K562 (cell line): ENCODE measurements at regions not wholly inside any gene's neighbourhood (a gene's known extent, or its start where the extent isn't known, plus 50 kb on each side); places are given as distances from the start of the nearest gene placed in this dataset.

Experiments
- BHLHE40 ChIP-seq: IDR thresholded peaks from 2 replicates; pipeline ENCODE4 v1.6.1; 2011; ENCODE audit warnings: low read length, improper control_type of control experiment
- CEBPB ChIP-seq: fragments of 450-650 bp; IDR thresholded peaks from 2 replicates; pipeline ENCODE4 v1.6.1; 2016; ENCODE audit warnings: missing genetic modification characterization, missing compliant biosample characterization
- CREM ChIP-seq: IDR thresholded peaks from 2 replicates; pipeline ENCODE4 v1.6.1; 2014; ENCODE audit warnings: antibody characterized with exemption, low read depth
- EGR1 ChIP-seq: fragments of 450-650 bp; conservative IDR thresholded peaks from 2 replicates; pipeline ENCODE4 v1.6.1; 2017; ENCODE audit warnings: mild to moderate bottlenecking
- MEF2A ChIP-seq: IDR thresholded peaks from 2 replicates; pipeline ENCODE4 v1.6.1; 2011; ENCODE audit warnings: low read depth, mild to moderate bottlenecking, low read length, moderate library complexity; ENCODE audit not compliant: control insufficient read depth
- POLR2A ChIP-seq: fragments of 450-650 bp; conservative IDR thresholded peaks from 2 replicates; pipeline ENCODE4 v1.6.1; 2016
- POLR2AphosphoS5 ChIP-seq: IDR thresholded peaks from 2 replicates; pipeline ENCODE4 v1.6.1; 2011; ENCODE audit warnings: mild to moderate bottlenecking, low read depth, low read length, moderate library complexity; ENCODE audit not compliant: control insufficient read depth, insufficient read depth
- SMARCA4 ChIP-seq: fragments of 450-650 bp; IDR thresholded peaks from 2 replicates; pipeline ENCODE4 v1.6.1; 2016
- TF ChIP-seq, protein P1 (sequence below): fragments of 450-650 bp; formaldehyde crosslinking; IDR thresholded peaks from 2 replicates; pipeline ENCODE4 v1.4.0; 2020; ENCODE audit warnings: mild to moderate bottlenecking, mixed read lengths
- TF ChIP-seq, protein P2 (sequence below): sonication (generic); formaldehyde crosslinking; IDR thresholded peaks from 2 replicates; pipeline ENCODE4 v1.8.1; 2023; ENCODE audit warnings: mild to moderate bottlenecking, missing genetic modification reagents
- TF ChIP-seq, protein P3 (sequence below): fragments of 450-650 bp; formaldehyde crosslinking; IDR thresholded peaks from 2 replicates; pipeline ENCODE4 v1.4.0; 2020; ENCODE audit warnings: mild to moderate bottlenecking, moderate library complexity
- TF ChIP-seq, protein P4 (sequence below), 3 experiments: IDR thresholded peaks in 2 of 3; conservative IDR thresholded peaks in 1 of 3; 2 replicates each; pipeline ENCODE4 v1.5.1; 2011 to 2012; ENCODE audit warnings: low read length in 3 of 3, mild to moderate bottlenecking in 3 of 3, control low read depth in 2 of 3, improper control_type of control experiment in 1 of 3, inconsistent platforms in 1 of 3, low read depth in 1 of 3, mixed read lengths in 1 of 3, moderate library complexity in 1 of 3; ENCODE audit not compliant: insufficient read depth in 2 of 3
- TF ChIP-seq, protein P5 (sequence below): sonication (generic); formaldehyde crosslinking; IDR thresholded peaks from 2 replicates; pipeline ENCODE4 v1.5.0; 2020; ENCODE audit warnings: missing genetic modification reagents

DNA sequence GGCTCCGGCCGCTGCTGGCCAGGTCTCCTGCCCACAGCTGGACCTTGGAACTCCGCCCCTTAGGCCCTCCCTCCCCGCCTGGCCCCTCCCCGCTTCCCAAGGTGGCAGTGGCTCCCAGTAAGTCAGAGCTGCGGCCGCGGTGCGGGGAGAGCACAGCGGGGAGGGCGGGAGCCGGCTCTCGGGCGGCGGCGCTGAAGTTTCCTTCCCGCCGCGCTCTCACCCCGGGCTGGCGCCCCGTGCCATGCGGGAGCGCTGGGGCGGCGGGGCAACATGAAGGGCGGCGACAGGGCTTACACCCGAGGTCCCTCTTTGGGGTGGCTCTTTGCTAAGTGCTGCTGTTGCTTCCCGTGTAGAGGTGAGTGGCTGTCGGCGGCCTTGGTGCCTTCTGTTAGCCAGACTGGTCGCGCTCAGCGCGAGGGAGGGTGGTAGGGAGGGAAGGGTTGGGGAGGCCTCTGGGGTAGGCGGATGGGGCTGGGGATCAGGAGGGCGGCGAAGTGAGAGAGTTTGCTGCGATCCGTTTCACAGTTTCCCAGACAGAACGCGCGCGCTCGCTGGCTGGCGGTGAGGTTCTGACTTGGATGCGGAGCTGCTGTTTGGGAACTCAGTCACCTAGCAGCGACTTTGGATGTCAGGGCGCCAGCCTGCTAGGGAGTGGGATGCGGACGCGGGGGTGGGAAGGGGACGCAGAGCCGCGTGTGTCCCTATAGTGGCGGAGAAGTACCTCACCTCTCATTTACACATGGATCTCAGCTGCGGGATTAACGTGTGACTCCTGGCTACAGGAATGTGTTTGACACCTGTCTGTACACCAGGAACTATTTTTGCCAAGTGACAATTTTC lies 145.5 kb upstream of the UMPS start:
- no peak for TF ChIP-seq POLR2AphosphoS5
- TF ChIP-seq, protein P1, sequence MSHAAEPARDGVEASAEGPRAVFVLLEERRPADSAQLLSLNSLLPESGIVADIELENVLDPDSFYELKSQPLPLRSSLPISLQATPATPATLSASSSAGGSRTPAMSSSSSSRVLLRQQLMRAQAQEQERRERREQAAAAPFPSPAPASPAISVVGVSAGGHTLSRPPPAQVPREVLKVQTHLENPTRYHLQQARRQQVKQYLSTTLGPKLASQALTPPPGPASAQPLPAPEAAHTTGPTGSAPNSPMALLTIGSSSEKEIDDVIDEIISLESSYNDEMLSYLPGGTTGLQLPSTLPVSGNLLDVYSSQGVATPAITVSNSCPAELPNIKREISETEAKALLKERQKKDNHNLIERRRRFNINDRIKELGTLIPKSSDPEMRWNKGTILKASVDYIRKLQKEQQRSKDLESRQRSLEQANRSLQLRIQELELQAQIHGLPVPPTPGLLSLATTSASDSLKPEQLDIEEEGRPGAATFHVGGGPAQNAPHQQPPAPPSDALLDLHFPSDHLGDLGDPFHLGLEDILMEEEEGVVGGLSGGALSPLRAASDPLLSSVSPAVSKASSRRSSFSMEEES (CRISPR knock-in tag) = no peak
- no peak for TF ChIP-seq MEF2A
- TF ChIP-seq CEBPB (tag) = no peak
- no peak for TF ChIP-seq CREM
- TF ChIP-seq, protein P2, sequence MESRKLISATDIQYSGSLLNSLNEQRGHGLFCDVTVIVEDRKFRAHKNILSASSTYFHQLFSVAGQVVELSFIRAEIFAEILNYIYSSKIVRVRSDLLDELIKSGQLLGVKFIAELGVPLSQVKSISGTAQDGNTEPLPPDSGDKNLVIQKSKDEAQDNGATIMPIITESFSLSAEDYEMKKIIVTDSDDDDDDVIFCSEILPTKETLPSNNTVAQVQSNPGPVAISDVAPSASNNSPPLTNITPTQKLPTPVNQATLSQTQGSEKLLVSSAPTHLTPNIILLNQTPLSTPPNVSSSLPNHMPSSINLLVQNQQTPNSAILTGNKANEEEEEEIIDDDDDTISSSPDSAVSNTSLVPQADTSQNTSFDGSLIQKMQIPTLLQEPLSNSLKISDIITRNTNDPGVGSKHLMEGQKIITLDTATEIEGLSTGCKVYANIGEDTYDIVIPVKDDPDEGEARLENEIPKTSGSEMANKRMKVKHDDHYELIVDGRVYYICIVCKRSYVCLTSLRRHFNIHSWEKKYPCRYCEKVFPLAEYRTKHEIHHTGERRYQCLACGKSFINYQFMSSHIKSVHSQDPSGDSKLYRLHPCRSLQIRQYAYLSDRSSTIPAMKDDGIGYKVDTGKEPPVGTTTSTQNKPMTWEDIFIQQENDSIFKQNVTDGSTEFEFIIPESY (CRISPR knock-in tag) = peak; percentile 63; the same call in 1 of the 2 replicates
- no peak for TF ChIP-seq SMARCA4
- TF ChIP-seq, protein P3, sequence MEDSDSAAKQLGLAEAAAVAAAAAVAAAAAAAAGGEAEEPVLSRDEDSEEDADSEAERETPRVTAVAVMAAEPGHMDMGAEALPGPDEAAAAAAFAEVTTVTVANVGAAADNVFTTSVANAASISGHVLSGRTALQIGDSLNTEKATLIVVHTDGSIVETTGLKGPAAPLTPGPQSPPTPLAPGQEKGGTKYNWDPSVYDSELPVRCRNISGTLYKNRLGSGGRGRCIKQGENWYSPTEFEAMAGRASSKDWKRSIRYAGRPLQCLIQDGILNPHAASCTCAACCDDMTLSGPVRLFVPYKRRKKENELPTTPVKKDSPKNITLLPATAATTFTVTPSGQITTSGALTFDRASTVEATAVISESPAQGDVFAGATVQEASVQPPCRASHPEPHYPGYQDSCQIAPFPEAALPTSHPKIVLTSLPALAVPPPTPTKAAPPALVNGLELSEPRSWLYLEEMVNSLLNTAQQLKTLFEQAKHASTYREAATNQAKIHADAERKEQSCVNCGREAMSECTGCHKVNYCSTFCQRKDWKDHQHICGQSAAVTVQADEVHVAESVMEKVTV = no peak
- peak; percentile 50; the same call in 1 of the 2 replicates for TF ChIP-seq POLR2A
- TF ChIP-seq, protein P4, sequence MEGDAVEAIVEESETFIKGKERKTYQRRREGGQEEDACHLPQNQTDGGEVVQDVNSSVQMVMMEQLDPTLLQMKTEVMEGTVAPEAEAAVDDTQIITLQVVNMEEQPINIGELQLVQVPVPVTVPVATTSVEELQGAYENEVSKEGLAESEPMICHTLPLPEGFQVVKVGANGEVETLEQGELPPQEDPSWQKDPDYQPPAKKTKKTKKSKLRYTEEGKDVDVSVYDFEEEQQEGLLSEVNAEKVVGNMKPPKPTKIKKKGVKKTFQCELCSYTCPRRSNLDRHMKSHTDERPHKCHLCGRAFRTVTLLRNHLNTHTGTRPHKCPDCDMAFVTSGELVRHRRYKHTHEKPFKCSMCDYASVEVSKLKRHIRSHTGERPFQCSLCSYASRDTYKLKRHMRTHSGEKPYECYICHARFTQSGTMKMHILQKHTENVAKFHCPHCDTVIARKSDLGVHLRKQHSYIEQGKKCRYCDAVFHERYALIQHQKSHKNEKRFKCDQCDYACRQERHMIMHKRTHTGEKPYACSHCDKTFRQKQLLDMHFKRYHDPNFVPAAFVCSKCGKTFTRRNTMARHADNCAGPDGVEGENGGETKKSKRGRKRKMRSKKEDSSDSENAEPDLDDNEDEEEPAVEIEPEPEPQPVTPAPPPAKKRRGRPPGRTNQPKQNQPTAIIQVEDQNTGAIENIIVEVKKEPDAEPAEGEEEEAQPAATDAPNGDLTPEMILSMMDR (IDR thresholded peaks at IDR 0.05 in 2 of 3, conservative IDR thresholded peaks at IDR 0.05 in 1 of 3; ENCODE audit: insufficient read depth in 2 of 3, low read depth in 1 of 3, low read length in 3 of 3) = no peak
- TF ChIP-seq, protein P5, sequence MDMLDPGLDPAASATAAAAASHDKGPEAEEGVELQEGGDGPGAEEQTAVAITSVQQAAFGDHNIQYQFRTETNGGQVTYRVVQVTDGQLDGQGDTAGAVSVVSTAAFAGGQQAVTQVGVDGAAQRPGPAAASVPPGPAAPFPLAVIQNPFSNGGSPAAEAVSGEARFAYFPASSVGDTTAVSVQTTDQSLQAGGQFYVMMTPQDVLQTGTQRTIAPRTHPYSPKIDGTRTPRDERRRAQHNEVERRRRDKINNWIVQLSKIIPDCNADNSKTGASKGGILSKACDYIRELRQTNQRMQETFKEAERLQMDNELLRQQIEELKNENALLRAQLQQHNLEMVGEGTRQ (CRISPR knock-in tag) = no peak
- TF ChIP-seq BHLHE40 = no peak
- peak; percentile 59 for TF ChIP-seq EGR1
